Sciatic nerve (tissue), 2 donors: ENCODE measurements at regions not wholly inside any gene's neighbourhood (a gene's known extent, or its start where the extent isn't known, plus 50 kb on each side); places are given as distances from the start of the nearest gene placed in this dataset.

ENCODE experiments used
- ATAC-seq: fragments of 200-7000 bp; cut with Tn5 transposase; one replicate; pipeline ENCODE4 v1.9.1; 2020; ENCODE audit warnings: mild to moderate bottlenecking, moderate library complexity
- DNase-seq: peaks from one replicate; pipeline ENCODE4 v3.0.0-alpha.2; 2020; ENCODE audit warnings: low spot score
- intact Hi-C: fragments of 100-400 bp; cut with DNase I; formaldehyde crosslinking; loops from one replicate; pipeline ENCODE4 v1.14.2; 2022
- donor health status: DM: no; HTN: no; CAD: no.
- donor health status: DM: no; HTN: no; CAD: no.

GRCh38 chr13:59603646-59604045 lies 560.1 kb downstream of the DIAPH3 start:
- DNase-seq (no peak), ATAC-seq (no peak)
- intact Hi-C loops, result no loop called here

GRCh38 chr13:59607172-59607571 lies 556.6 kb downstream of the DIAPH3 start:
- ATAC-seq, result no peak

GRCh38 chr13:59607780-59608233 lies 555.9 kb downstream of the DIAPH3 start:
- ATAC-seq (no peak), DNase-seq (no peak)
- intact Hi-C loops, result no loop called here

More at GRCh38 chr13:59607172-59607571, 556.6 kb downstream of the DIAPH3 start:
- intact Hi-C loops, result no loop called here
- no peak for DNase-seq

GRCh38 chr13:59609421-59609820 lies 554.3 kb downstream of the DIAPH3 start:
- DNase-seq (no peak), ATAC-seq (no peak)
- intact Hi-C loops, result no loop called here
